Osteoblast (primary cell): ENCODE measurements at regions not wholly inside any gene's neighbourhood (a gene's known extent, or its start where the extent isn't known, plus 50 kb on each side); places are given as distances from the start of the nearest gene placed in this dataset.
"Not testable (repeated sequence)": the region's sequence is repeated elsewhere in the genome, so short reads cannot be mapped to it uniquely, and the experiment has no call there.

Experiments used
- DNase-seq: peaks from one replicate; pipeline ENCODE4 v3.0.0; 2011; ENCODE audit warnings: low spot score, mixed read lengths; ENCODE audit not compliant: insufficient read length; ENCODE audit errors: missing footprints
- H2AFZ ChIP-seq: 2 replicates; pipeline ENCODE4 v1.6.0; 2011; ENCODE audit warnings: mild to moderate bottlenecking, low read length
- H3K27ac ChIP-seq: 2 replicates; pipeline ENCODE4 v1.5.1; 2011; ENCODE audit warnings: mild to moderate bottlenecking, low read depth, low read length, moderate library complexity
- H3K27me3 ChIP-seq: 2 replicates; pipeline ENCODE4 v1.6.0; 2012; ENCODE audit warnings: mild to moderate bottlenecking, control low read depth, inconsistent platforms, low read length, moderate library complexity; ENCODE audit not compliant: insufficient read depth
- H3K36me3 ChIP-seq: 2 replicates; pipeline ENCODE4 v1.5.1; 2011; ENCODE audit warnings: mild to moderate bottlenecking, low read length, control low read depth, moderate library complexity; ENCODE audit not compliant: insufficient read depth
- H3K4me1 ChIP-seq: 2 replicates; pipeline ENCODE4 v1.5.1; 2011; ENCODE audit warnings: mild to moderate bottlenecking, low read length, control low read depth, moderate library complexity; ENCODE audit not compliant: insufficient read depth
- H3K4me2 ChIP-seq: 2 replicates; pipeline ENCODE4 v1.6.0; 2011; ENCODE audit warnings: mild to moderate bottlenecking, low read length; ENCODE audit not compliant: insufficient read depth
- H3K4me3 ChIP-seq: fragments of 200-600 bp; sonication (generic); 3 replicates; pipeline ENCODE4 v1.5.1; 2012; ENCODE audit warnings: mild to moderate bottlenecking, low read length, inconsistent platforms; ENCODE audit not compliant: insufficient read depth
- H3K79me2 ChIP-seq: 2 replicates; pipeline ENCODE4 v1.6.0; 2012; ENCODE audit warnings: mild to moderate bottlenecking, low read length, control low read depth, inconsistent platforms; ENCODE audit not compliant: insufficient read depth
- H3K9me3 ChIP-seq: 2 replicates; pipeline ENCODE4 v1.5.1; 2011; ENCODE audit warnings: low read depth, low read length, control low read depth
- H4K20me1 ChIP-seq: 2 replicates; pipeline ENCODE4 v1.6.0; 2012; ENCODE audit warnings: mild to moderate bottlenecking, low read length, control low read depth; ENCODE audit not compliant: insufficient read depth
- CTCF ChIP-seq: IDR thresholded peaks from 2 replicates; pipeline ENCODE4 v1.5.1; 2011; ENCODE audit warnings: mild to moderate bottlenecking, low read depth, low read length, moderate library complexity; ENCODE audit errors: extremely low read depth

- Histone ChIP-seq H3K36me3 (no peaks in the 10 kb centered on the region), H2AFZ (no peak overlapping the region), H3K9me3 (no peaks in the 10 kb centered on the region), H3K4me1 (no peaks in the 10 kb centered on the region), H3K27ac (no peak overlapping the region), H3K4me2 (no peak overlapping the region), H4K20me1 (no peaks in the 10 kb centered on the region), H3K27me3 (no peaks in the 10 kb centered on the region), H3K79me2 (no peaks in the 10 kb centered on the region), H3K4me3 (no peak overlapping the region)
- TF ChIP-seq CTCF: no peak
- DNase-seq: no peak
Observed at GRCh38 chr6:122886481-122886880, 97.4 kb downstream of the SMPDL3A start.

GRCh38 chr6:122887941-122888340 lies 98.9 kb downstream of the SMPDL3A start:
- H3K27me3 ChIP-seq: no peaks in the 10 kb centered on the region
- H3K36me3 ChIP-seq: no peaks in the 10 kb centered on the region
- no peaks in the 10 kb centered on the region for H3K9me3 ChIP-seq
- no peak for TF ChIP-seq CTCF
- no peaks in the 10 kb centered on the region for H3K79me2 ChIP-seq
- no peaks in the 10 kb centered on the region for H4K20me1 ChIP-seq
- H3K4me3 ChIP-seq: no peak overlapping the region
- no peak overlapping the region for H3K4me2 ChIP-seq
- H2AFZ ChIP-seq: no peak overlapping the region
- no peak for DNase-seq
- no peaks in the 10 kb centered on the region for H3K4me1 ChIP-seq
- no peak overlapping the region for H3K27ac ChIP-seq

- H3K4me1 ChIP-seq, H3K9me3 ChIP-seq, H3K4me3 ChIP-seq, H2AFZ ChIP-seq, H3K36me3 ChIP-seq, H3K27me3 ChIP-seq, H3K27ac ChIP-seq, H4K20me1 ChIP-seq, H3K79me2 ChIP-seq, H3K4me2 ChIP-seq, DNase-seq: not testable (repeated sequence)
Observed at GRCh38 chr6:122888680-122889079, 99.6 kb downstream of the SMPDL3A start.

GRCh38 chr6:122890250-122890649 lies 101.2 kb downstream of the SMPDL3A start:
- no peak for TF ChIP-seq CTCF
- Histone ChIP-seq H3K4me1 (no peaks in the 10 kb centered on the region), H3K27ac (no peak overlapping the region), H3K27me3 (no peaks in the 10 kb centered on the region), H3K9me3 (no peaks in the 10 kb centered on the region), H4K20me1 (no peaks in the 10 kb centered on the region), H3K4me2 (no peak overlapping the region), H2AFZ (no peak overlapping the region), H3K36me3 (no peaks in the 10 kb centered on the region), H3K79me2 (no peaks in the 10 kb centered on the region), H3K4me3 (no peak overlapping the region)
- no peak for DNase-seq

- Histone ChIP-seq H3K4me2 (no peak overlapping the region), H3K27ac (no peak overlapping the region), H3K36me3 (no peaks in the 10 kb centered on the region), H3K4me3 (no peak overlapping the region), H3K4me1 (no peaks in the 10 kb centered on the region), H3K79me2 (no peaks in the 10 kb centered on the region), H3K27me3 (no peaks in the 10 kb centered on the region), H3K9me3 (no peaks in the 10 kb centered on the region), H4K20me1 (no peaks in the 10 kb centered on the region), H2AFZ (no peak overlapping the region)
- no peak for DNase-seq
- no peak for TF ChIP-seq CTCF
Observed at GRCh38 chr6:122894791-122895190, 101.2 kb upstream of the CLVS2 start.
